Epithelial cell of esophagus (primary cell): ENCODE measurements at regions not wholly inside any gene's neighbourhood (a gene's known extent, or its start where the extent isn't known, plus 50 kb on each side); places are given as distances from the start of the nearest gene placed in this dataset.

Source experiments
- DNase-seq: peaks from one replicate; pipeline ENCODE4 v3.0.0; 2010; ENCODE audit warnings: low read depth
- H3K4me3 ChIP-seq: 2 replicates; pipeline ENCODE4 v1.5.1; 2011; ENCODE audit warnings: mild to moderate bottlenecking, low read length, control low read depth
- CTCF ChIP-seq: IDR thresholded peaks from 2 replicates; pipeline ENCODE4 v1.5.1; 2011; ENCODE audit warnings: low read depth, mild to moderate bottlenecking, low read length, control low read depth, inconsistent platforms; ENCODE audit not compliant: insufficient read depth; ENCODE audit errors: missing control alignments

GRCh38 chr4:83819582-83819981, 283.7 kb downstream of the GPAT3 start:
- no peak for DNase-seq
- TF ChIP-seq CTCF: no peak
- H3K4me3 ChIP-seq: no peak overlapping the region

GRCh38 chr4:83810428-83810827, 274.5 kb downstream of the GPAT3 start:
- peak; percentile 33 for DNase-seq
- H3K4me3 ChIP-seq: no peak overlapping the region
- no peak for TF ChIP-seq CTCF

- TF ChIP-seq CTCF: no peak
- no peak for DNase-seq
- H3K4me3 ChIP-seq: no peak overlapping the region
Observed at GRCh38 chr4:83809581-83809980, 273.7 kb downstream of the GPAT3 start.

- no peak for TF ChIP-seq CTCF
- no peak overlapping the region for H3K4me3 ChIP-seq
- DNase-seq: no peak
Observed at GRCh38 chr4:83793481-83793880, 257.6 kb downstream of the GPAT3 start.

GRCh38 chr4:83785891-83786290, 250.0 kb downstream of the GPAT3 start:
- no peak overlapping the region for H3K4me3 ChIP-seq
- TF ChIP-seq CTCF: no peak
- no peak for DNase-seq

- TF ChIP-seq CTCF: no peak
- no peak overlapping the region for H3K4me3 ChIP-seq
- DNase-seq: no peak
Observed at GRCh38 chr4:83783215-83783614, 247.3 kb downstream of the GPAT3 start.

- no peak overlapping the region for H3K4me3 ChIP-seq
- TF ChIP-seq CTCF: no peak
- peak; percentile 10 for DNase-seq
Observed at GRCh38 chr4:83782591-83782990, 246.7 kb downstream of the GPAT3 start.
